Gastroesophageal sphincter (tissue), 4 donors: ENCODE measurements at regions not wholly inside any gene's neighbourhood (a gene's known extent, or its start where the extent isn't known, plus 50 kb on each side); places are given as distances from the start of the nearest gene placed in this dataset.

Source experiments
- ATAC-seq: fragments of 150-250 bp; one replicate; pipeline ENCODE4 v1.9.1; 2016; ENCODE audit warnings: mild to moderate bottlenecking, moderate library complexity
- H3K27ac ChIP-seq, 4 donors: fragments of 200-600 bp; sonication (generic) in 3 of 4; 1 replicate in 3 of 4; 2 replicates in 1 of 4; pipeline ENCODE4 v1.5.1; 2016 to 2019
- H3K27me3 ChIP-seq: fragments of 200-600 bp; sonication (generic); one replicate; pipeline ENCODE4 v1.5.1; 2019
- H3K36me3 ChIP-seq, 2 donors: fragments of 200-600 bp; sonication (generic); one replicate each; pipeline ENCODE4 v1.5.1; 2019; ENCODE audit warnings: control low read depth in 1 of 2
- H3K4me1 ChIP-seq, 3 donors: fragments of 200-600 bp; sonication (generic); 1 replicate in 2 of 3; 2 replicates in 1 of 3; pipeline ENCODE4 v1.5.1; 2016 to 2019; ENCODE audit warnings: control low read depth in 2 of 3
- H3K4me3 ChIP-seq, 2 donors: fragments of 200-600 bp; sonication (generic); one replicate each; pipeline ENCODE4 v1.5.1; 2019; ENCODE audit warnings: mild to moderate bottlenecking in 1 of 2, moderate library complexity in 1 of 2
- H3K9me3 ChIP-seq, 3 donors: fragments of 200-600 bp; sonication (generic); one replicate each; pipeline ENCODE4 v1.5.1; 2017 to 2019; ENCODE audit warnings: control low read depth in 2 of 3
- EP300 ChIP-seq: sonication (generic); formaldehyde crosslinking; IDR thresholded peaks from one replicate; pipeline ENCODE4 v1.6.1; 2017; ENCODE audit warnings: antibody characterized with exemption, mild to moderate bottlenecking
- POLR2A ChIP-seq, 2 donors: fragments of 450-650 bp; IDR thresholded peaks; one replicate each; pipeline ENCODE4 v1.6.1; 2017; ENCODE audit warnings: antibody characterized with exemption in 2 of 2, mild to moderate bottlenecking in 2 of 2, moderate library complexity in 1 of 2
- POLR2AphosphoS5 ChIP-seq: sonication (generic); formaldehyde crosslinking; IDR thresholded peaks from one replicate; pipeline ENCODE4 v1.6.1; 2017; ENCODE audit warnings: antibody characterized with exemption
- WGBS, 2 donors: methylation state at CpG; one replicate each; pipeline ENCODE4 v1.1.5; 2018; ENCODE audit warnings: low coverage in 1 of 2; 5-methylcytosine and 5-hydroxymethylcytosine counted together
- TF ChIP-seq, protein P1 (sequence below), 4 experiments: fragments of 200-600 bp in 2 of 4; fragments of 450-650 bp in 2 of 4; sonication (generic) in 1 of 4; IDR thresholded peaks; one replicate each; pipeline ENCODE4 v1.5.1; 2017 to 2019; ENCODE audit warnings: antibody characterized with exemption in 4 of 4, mild to moderate bottlenecking in 2 of 4, moderate library complexity in 2 of 4

DNA sequence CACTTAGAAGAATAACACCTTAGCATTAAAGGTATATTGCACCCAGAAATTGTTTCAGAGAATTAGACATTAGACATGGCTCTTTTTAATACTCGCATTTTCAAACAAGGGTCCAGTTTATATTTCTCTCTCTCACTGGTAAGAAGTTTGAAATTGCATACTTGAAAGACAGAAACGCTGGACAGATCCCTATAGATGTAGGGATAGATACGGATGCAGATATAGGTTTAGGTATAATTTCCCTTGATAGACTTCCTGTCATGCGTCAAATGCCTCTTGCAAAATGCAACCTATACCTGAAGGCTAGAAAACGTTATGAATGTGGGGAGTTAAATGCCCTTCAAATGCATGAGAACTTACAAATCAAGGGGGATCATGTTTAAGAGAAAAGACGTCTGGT, 99.4 kb upstream of the BCL6 start:
- Histone ChIP-seq H3K36me3 (no peaks in the 10 kb centered on the region), H3K27me3 (no peaks in the 10 kb centered on the region), H3K27ac (no peak overlapping the region), H3K4me3 (no peak overlapping the region), H3K9me3 (no peaks in the 10 kb centered on the region), H3K4me1 (no peaks in the 10 kb centered on the region)
- TF ChIP-seq, protein P1, sequence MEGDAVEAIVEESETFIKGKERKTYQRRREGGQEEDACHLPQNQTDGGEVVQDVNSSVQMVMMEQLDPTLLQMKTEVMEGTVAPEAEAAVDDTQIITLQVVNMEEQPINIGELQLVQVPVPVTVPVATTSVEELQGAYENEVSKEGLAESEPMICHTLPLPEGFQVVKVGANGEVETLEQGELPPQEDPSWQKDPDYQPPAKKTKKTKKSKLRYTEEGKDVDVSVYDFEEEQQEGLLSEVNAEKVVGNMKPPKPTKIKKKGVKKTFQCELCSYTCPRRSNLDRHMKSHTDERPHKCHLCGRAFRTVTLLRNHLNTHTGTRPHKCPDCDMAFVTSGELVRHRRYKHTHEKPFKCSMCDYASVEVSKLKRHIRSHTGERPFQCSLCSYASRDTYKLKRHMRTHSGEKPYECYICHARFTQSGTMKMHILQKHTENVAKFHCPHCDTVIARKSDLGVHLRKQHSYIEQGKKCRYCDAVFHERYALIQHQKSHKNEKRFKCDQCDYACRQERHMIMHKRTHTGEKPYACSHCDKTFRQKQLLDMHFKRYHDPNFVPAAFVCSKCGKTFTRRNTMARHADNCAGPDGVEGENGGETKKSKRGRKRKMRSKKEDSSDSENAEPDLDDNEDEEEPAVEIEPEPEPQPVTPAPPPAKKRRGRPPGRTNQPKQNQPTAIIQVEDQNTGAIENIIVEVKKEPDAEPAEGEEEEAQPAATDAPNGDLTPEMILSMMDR (IDR thresholded peaks at IDR 0.05), result no peak
- TF ChIP-seq EP300, result no peak
- 43 to 44% methylated on average over 6 of the region's 6 CpGs for WGBS, 2 donors
- ATAC-seq, result no peak

DNA sequence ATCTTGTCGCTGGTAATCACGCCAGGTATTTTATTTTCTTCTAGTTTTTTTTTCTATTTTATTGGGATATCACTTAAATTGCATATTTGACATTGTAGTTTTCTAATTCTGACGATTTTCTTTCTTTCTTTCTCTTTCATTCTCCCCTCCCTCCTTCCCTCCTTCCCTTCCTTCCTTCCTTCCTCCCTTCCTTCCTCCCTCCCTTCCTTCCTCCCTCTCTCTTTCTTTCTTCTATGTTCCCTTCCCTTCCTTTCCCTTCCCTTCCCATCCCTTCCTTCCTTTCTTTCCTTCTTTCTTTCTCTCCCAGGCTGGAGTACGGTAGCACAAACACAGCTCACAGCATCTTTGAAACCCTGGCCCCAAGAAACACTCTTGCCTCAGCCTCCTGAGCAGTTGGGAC, 100.6 kb upstream of the BCL6 start:
- no peak overlapping the region for H3K4me3 ChIP-seq
- H3K27ac ChIP-seq, result no peak overlapping the region
- H3K27me3 ChIP-seq, result no peaks in the 10 kb centered on the region
- no peak for TF ChIP-seq POLR2A (IDR thresholded peaks at IDR 0.05)
- WGBS, 2 donors, result 70 to 87% methylated on average over 4 of the region's 4 CpGs
- ATAC-seq, result no peak
- no peaks in the 10 kb centered on the region for H3K36me3 ChIP-seq
- no peaks in the 10 kb centered on the region for H3K9me3 ChIP-seq
- H3K4me1 ChIP-seq, result no peaks in the 10 kb centered on the region

DNA sequence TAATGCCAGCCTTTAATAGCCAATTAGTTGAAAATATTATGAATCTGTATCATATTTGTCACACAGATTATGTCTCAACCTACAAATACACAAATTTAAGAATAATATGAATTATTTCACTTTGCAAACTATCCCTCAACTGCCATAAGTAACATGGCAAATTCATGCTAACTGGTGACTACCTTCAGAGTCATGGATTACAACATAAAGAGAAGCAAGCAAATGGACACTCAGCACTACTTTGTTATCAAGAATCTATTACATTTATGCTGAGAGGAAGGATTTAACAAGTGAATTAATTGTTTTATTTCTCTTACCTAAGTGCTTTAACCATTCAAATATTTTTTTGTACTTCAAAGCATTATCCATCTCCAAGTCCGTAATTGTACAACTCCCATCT, 103.1 kb upstream of the BCL6 start:
- ATAC-seq, result no peak
- WGBS, 2 donors, result 93% methylated on average over 1 of the region's 1 CpG; no CpG with 5 or more reads in 1 of the 2 donors
- H3K4me1 ChIP-seq, result no peaks in the 10 kb centered on the region
- no peaks in the 10 kb centered on the region for H3K27me3 ChIP-seq
- H3K9me3 ChIP-seq, result peaks cover 0 to 6% (median 0%) of the 10 kb centered on the region in 3 donors
- H3K27ac ChIP-seq, result no peak overlapping the region
- TF ChIP-seq EP300 (no peak), POLR2AphosphoS5 (no peak), POLR2A (IDR thresholded peaks at IDR 0.05) (no peak)
- TF ChIP-seq, protein P1 (IDR thresholded peaks at IDR 0.05), result no peak
- no peak overlapping the region for H3K4me3 ChIP-seq
- H3K36me3 ChIP-seq, result no peaks in the 10 kb centered on the region

DNA sequence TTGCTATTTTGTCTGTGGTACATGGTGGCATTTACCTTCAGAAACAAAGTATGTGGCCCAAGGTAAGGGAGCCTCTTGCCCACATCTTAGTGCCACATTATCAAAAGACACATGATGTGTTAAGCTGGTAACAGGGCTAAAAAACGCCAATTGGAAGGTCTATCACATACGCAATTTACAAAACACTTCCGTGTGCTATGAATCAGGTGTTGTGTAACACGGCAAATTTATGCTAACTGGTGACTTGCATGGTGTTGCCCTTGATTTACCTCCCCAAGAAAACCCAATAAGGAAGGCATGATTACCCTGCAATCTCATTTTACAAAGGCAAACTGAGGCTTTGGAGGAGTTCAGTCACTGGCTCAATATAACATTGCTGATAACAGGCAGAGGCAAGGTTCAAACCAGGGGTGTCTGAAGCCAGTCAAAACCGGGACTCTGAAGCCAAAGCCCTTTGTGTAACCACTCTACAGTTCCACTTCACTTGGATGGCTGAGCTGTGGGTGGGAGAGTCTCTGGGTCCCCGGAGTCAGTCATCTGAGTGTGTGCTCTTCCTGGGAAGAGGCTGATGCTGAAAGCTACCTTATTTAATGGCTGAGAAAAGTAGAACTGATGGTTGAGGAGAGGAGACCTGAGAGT, 103.9 kb upstream of the BCL6 start:
- no peaks in the 10 kb centered on the region for H3K4me1 ChIP-seq
- no peaks in the 10 kb centered on the region for H3K27me3 ChIP-seq
- H3K36me3 ChIP-seq, result no peaks in the 10 kb centered on the region
- peaks cover 0 to 6% (median 0%) of the 10 kb centered on the region in 3 donors for H3K9me3 ChIP-seq
- no peak for TF ChIP-seq POLR2A (IDR thresholded peaks at IDR 0.05)
- ATAC-seq, result no peak
- WGBS, 2 donors, result 85 to 89% methylated on average over 4 to 5 of the region's 6 CpGs
- no peak overlapping the region for H3K27ac ChIP-seq
- H3K4me3 ChIP-seq, result no peak overlapping the region

DNA sequence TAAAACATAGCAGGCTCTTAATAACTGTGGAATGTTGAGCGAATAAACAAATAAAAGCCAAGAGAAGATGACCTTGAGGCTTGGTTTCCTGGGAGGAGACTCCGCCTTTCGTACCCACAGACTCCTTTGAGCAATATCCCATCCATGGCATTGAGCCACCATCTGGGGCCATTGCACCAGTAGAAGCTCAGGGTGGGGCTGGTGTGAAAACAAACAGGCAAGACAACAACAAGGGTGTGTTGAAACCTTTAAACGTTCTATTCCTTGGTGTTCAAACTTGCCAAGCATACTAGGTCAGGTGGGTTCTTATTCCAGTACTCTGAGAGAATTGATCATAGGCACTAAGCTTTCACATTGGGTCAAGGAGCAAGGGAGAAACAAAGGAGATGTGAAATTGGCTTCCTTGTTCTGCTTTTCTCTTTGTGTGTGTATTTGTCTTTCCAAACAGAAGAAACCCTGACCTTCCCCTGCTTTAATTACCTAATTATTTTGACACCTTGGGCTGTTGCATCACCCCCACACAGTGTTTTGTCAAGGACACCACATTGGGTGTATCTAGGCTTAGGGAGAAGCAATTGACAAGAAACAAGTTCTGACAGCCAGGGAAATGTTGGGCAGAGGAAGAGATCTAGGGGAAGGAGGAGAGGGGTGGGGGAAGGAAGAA, 105.1 kb upstream of the BCL6 start:
- Histone ChIP-seq H3K36me3 (no peaks in the 10 kb centered on the region), H3K27me3 (no peaks in the 10 kb centered on the region), H3K4me3 (no peak overlapping the region), H3K9me3 (peaks cover 0 to 6% (median 0%) of the 10 kb centered on the region in 3 donors), H3K27ac (no peak overlapping the region), H3K4me1 (no peaks in the 10 kb centered on the region)
- ATAC-seq, result peak; percentile 43
- no peak for TF ChIP-seq EP300
- TF ChIP-seq POLR2AphosphoS5, result no peak
- TF ChIP-seq, protein P1 (IDR thresholded peaks at IDR 0.05), result no peak
- no peak for TF ChIP-seq POLR2A (IDR thresholded peaks at IDR 0.05)
- 81 to 84% methylated on average over 4 of the region's 4 CpGs for WGBS, 2 donors
